HG03457 (cell line): ENCODE measurements at regions not wholly inside any gene's neighbourhood (a gene's known extent, or its start where the extent isn't known, plus 50 kb on each side); places are given as distances from the start of the nearest gene placed in this dataset.
"Not testable (repeated sequence)": the region's sequence is repeated elsewhere in the genome, so short reads cannot be mapped to it uniquely, and the experiment has no call there.

Source experiments
- ATAC-seq: cut with Tn5 transposase; IDR thresholded peaks from one replicate; pipeline ENCODE4 v1.9.1; 2021; ENCODE audit warnings: moderate number of reproducible peaks; ENCODE audit not compliant: unreplicated experiment

DNA sequence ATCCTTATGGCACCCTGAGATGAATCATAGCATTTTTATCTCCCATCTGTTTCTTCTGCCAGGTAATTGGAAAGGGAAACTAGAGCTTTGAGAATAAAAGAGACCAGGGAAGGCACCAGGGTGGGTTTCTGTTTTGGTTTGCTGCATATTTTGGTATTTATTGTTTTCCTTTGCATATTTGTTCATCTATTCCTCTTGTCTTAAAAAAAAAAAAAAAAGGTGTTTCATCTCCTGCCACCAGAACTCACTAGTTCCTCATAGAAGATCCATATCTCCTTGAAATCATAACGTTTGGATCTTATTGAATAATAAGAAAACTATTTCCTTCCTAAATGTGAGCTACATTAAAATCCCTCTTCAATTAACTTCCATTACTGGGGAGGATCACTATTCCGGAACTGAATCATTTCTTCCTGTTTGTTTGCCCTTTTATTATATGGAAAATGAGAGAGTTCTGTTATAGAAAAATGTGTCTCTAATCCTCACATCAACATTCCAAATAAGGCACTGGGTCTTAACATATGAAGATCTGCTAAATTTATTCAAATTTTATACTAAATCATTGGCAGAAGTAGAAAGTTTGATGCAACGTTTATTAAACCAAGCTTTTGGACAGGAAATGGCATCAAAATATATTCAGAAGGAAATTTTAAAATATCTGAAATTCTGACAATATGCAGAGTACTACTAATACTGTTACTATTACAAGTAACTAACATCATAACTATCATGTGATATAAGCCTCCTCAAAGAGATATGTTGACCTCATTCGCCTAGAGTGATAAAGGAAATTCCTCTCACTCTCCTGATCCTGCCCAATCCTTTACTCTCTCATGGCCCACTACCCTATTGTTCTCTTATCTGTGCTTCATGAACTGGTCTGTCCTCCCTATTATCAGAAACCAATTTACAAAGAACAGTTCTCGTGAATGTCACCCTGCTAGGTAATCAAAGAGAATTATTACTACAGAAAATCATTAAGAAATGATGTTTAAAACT, 229.4 kb upstream of the RSPO3 start:
- no peak for ATAC-seq

GRCh38 chr6:126890055-126890454, 228.4 kb upstream of the RSPO3 start:
- ATAC-seq = no peak

DNA sequence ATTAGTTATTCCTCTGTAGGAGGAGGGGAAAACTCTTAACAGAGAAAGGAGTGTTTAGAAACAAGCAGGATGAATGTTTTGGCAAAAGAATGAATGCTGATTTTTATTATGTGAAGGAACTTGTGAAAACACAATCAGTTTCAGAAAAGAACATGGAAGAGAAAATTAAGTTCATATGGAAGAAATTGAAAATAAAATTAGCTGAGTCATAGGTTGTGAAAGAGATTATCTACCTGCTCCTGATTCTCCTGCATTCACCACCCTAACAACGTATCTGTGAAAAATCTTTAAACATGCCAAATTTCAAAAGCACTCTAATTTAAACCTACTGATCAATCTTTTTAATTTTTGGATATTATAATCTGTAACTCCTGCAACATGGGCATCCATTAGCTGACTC, 227.3 kb upstream of the RSPO3 start:
- ATAC-seq = no peak

DNA sequence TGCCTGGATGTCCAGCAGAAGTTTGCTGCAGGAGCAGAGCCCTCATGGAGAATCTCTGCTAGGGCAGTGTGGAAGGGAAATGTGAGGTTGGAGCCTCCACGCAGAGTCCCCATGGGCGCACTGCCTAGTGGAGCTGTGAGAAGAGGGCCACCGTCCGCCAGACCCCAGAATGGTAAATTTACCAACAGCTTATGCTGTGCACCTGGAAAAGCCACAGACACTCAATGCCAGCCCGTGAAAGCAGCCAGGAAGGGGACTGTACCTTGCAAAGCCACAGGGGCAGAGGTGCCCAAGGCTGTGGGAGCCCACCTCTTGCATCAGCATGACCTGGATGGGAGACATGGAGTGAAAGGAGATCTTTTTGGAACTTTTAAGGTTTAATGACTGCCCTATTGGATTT, 225.6 kb upstream of the RSPO3 start:
- not testable (repeated sequence) for ATAC-seq

DNA sequence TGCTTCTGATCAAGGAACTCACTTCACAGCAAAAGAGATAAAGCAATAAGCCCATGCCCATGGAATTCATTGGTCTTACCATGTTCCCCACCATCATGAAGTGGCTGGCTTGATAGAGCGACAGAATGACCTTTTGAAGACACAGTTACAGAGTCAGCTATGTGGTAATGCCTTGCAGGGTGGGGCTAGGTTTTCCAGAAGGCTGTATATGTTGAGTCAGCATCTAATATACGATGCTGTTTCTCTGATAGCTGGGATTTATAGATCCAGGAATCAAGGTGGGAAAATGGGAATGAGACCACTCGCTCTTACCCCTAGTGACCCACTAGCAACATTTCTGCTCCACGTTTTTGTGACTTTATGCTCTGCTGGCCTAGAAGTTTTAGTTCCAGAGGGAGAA, 220.7 kb upstream of the RSPO3 start:
- no peak for ATAC-seq

DNA sequence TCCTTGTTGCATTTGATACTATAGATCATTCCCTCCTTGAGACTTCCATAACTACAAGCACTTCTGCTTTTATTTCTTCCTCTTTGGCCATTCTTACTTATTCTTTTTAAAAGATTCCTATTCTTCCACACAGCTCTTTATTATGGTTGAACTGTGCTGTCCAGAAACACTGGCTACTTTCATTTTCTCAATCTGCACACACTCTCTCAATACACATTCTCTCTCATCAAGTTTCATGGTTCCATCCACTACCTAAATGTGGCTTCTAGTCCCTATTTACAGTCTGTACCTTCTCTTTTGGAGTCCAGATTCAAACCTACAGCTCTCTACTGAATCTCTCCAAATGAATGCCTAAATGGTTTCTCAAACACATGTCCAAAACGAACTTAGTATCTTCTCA, 214.3 kb upstream of the RSPO3 start:
- no peak for ATAC-seq

DNA sequence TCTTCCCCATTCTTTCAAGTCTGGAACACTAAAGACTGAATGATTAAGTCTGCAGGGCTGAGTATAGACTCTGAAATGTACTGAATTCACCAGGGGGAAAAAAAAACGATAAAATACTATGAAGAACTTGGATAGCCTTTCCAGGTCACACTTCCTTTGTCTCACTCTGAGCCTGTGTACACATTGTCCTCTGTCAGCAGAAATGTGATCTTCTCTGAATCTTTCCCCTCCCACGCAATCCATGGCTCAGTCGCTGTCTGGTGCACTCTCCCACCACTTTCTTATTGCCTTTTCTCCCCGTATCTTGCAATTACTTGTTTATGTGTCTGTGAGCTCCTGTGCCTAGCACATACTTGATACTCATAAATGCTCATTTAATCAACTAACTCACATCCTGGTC, 212.6 kb upstream of the RSPO3 start:
- no peak for ATAC-seq

- no peak for ATAC-seq
Measured at GRCh38 chr6:126907312-126907711, 211.2 kb upstream of the RSPO3 start.

GRCh38 chr6:126907996-126908395, 210.5 kb upstream of the RSPO3 start:
- ATAC-seq = no peak

- no peak for ATAC-seq
Measured at GRCh38 chr6:126909493-126909892, 209.0 kb upstream of the RSPO3 start.

- ATAC-seq = no peak
Measured at GRCh38 chr6:126913651-126914050, 204.8 kb upstream of the RSPO3 start.

DNA sequence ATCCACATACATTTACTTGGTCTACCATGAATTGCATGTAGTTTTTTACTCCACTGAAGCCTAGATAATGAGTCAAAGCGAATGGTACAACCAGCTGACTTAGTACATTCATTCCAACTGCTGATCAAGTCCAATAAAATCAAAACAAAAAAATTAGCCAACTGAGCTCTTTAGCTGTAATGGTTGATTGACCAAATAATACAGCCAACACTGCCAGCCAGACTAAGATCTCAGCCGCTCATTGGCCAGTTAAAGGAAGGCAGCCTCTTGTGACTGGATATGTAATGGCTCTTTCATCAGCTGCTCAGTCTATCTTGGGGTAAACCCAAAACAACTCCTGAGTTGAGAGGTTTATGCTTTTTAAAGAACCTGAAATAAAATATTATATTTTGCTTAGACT, 204.3 kb upstream of the RSPO3 start:
- no peak for ATAC-seq

- ATAC-seq = no peak
Measured at GRCh38 chr6:126914801-126915200, 203.7 kb upstream of the RSPO3 start.

- no peak for ATAC-seq
Measured at GRCh38 chr6:126919947-126920346, 198.5 kb upstream of the RSPO3 start.

DNA sequence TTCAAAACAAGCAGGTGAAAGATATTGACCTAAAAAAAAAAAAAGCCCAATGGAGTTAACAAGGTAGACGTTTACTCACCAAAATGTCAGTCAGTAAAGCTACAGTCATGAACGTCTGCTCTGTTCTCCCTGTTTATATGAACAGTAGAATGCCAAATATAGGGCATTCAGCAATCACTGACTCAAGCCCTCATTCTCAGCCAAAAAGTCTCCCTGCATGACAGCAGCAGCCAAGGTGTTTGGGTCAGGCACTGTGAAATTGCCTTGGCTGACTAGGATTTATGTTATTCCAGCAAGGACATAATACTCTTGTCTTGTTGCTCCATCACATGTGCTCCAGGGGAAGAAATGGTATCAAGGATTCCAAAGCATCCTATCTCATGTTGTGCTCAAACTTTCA, 194.7 kb upstream of the RSPO3 start:
- no peak for ATAC-seq

- ATAC-seq = no peak
Measured at GRCh38 chr6:126926926-126927325, 191.5 kb upstream of the RSPO3 start.

GRCh38 chr6:126927841-126928240, 190.6 kb upstream of the RSPO3 start:
- ATAC-seq = no peak

DNA sequence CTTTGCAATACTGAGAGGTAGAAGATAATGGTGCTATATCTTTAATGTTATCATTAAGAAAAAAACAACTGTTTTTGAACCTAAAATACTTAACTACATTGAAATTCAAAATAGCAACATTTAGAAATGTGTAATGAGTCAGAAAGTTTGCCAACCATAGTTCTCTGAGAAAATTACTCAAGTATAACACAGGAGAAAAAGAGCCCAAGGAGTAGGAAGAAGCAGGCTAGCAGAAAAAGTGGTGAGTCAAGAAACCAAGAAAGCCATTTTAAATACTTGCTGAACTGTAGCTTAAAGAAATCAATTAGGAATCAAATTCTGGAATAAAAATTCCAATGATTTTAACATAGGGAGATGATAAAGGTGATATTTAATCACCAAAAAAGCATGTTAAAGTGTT, 181.0 kb upstream of the RSPO3 start:
- no peak for ATAC-seq

GRCh38 chr6:126939784-126940183, 178.7 kb upstream of the RSPO3 start:
- no peak for ATAC-seq

DNA sequence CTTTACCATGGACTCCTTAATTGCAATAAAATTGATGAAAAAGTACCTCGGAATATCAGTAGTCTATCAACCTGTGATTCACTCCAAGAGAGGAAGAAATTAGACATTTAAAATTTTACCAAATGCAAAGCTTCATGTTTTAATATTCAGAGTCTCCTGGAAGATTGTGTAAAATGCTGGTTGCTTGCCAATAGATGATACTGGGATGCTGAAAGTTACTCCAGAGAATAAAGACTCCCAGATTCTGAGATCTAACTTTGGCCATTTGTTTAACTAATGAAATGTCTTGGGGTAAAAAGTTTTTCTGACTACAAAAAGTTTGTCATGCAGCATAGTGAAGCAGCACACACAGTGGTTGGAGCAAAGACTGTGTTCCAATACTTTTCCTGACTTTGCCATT, 176.7 kb upstream of the RSPO3 start:
- no peak for ATAC-seq

DNA sequence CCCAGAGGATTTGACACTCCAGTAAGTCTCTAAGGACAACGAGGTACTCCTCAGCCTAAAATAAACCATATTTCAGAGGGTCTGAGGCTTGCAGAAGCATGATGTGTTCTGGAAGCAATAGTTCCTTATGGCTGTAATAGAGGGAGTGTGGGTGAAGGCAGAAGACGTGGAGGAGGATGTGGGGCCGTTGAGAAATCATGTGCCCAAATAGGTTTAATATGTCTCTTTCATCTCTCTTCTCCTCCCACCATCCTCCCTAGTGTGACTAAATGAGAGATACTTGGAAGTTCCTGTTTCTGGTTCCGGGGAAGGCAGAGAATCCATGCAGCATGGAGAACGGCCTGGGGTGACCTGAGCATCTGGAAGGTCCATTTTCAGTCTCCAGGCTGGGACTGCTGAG, 174.0 kb upstream of the RSPO3 start:
- ATAC-seq = no peak

- ATAC-seq = no peak
Measured at GRCh38 chr6:126945150-126945685, 173.3 kb upstream of the RSPO3 start.
